Sigmoid colon (tissue), 4 donors: ENCODE measurements at regions not wholly inside any gene's neighbourhood (a gene's known extent, or its start where the extent isn't known, plus 50 kb on each side); places are given as distances from the start of the nearest gene placed in this dataset.

Experiments
- CTCF ChIP-seq, 4 experiments: fragments of 450-650 bp in 3 of 4; fragments of 200-600 bp in 1 of 4; IDR thresholded peaks; one replicate each; pipeline ENCODE4 v1.5.1; 2016 to 2019; ENCODE audit warnings: antibody characterized with exemption in 4 of 4, mild to moderate bottlenecking in 3 of 4, moderate library complexity in 2 of 4
- EP300 ChIP-seq, 4 donors: sonication (generic); formaldehyde crosslinking; IDR thresholded peaks; one replicate each; pipeline ENCODE4 v1.6.1; 2017; ENCODE audit warnings: antibody characterized with exemption in 4 of 4
- POLR2A ChIP-seq, 2 donors: fragments of 450-650 bp; IDR thresholded peaks; one replicate each; pipeline ENCODE4 v1.6.1; 2016; ENCODE audit warnings: antibody characterized with exemption in 2 of 2, mild to moderate bottlenecking in 2 of 2, moderate library complexity in 2 of 2
- POLR2AphosphoS5 ChIP-seq, 4 donors: sonication (generic); formaldehyde crosslinking; IDR thresholded peaks; one replicate each; pipeline ENCODE4 v1.6.1; 2017; ENCODE audit warnings: antibody characterized with exemption in 4 of 4

GRCh38 chr2:207333599-207334300 is 168.0 kb upstream of the KLF7 start:
- TF ChIP-seq CTCF (IDR thresholded peaks at IDR 0.05) (no peak), POLR2AphosphoS5 (IDR thresholded peaks at IDR 0.05) (no peak), POLR2A (IDR thresholded peaks at IDR 0.05) (no peak), EP300 (IDR thresholded peaks at IDR 0.05) (no peak)
